Stomach (tissue), 4 donors: ENCODE measurements at regions not wholly inside any gene's neighbourhood (a gene's known extent, or its start where the extent isn't known, plus 50 kb on each side); places are given as distances from the start of the nearest gene placed in this dataset.

Source experiments
- CTCF ChIP-seq, 7 experiments: fragments of 450-650 bp in 4 of 7; fragments of 200-600 bp in 3 of 7; sonication (generic) in 3 of 7; IDR thresholded peaks; one replicate each; pipeline ENCODE4 v1.5.1; 2016 to 2019; ENCODE audit warnings: antibody characterized with exemption in 7 of 7, control low read depth in 2 of 7, mild to moderate bottlenecking in 1 of 7
- POLR2A ChIP-seq, 4 donors: fragments of 450-650 bp; IDR thresholded peaks; one replicate each; pipeline ENCODE4 v1.6.1; 2016; ENCODE audit warnings: antibody characterized with exemption in 4 of 4, control low read depth in 2 of 4, mild to moderate bottlenecking in 1 of 4, moderate library complexity in 1 of 4
- POLR2AphosphoS5 ChIP-seq, 3 donors: sonication (generic); formaldehyde crosslinking; IDR thresholded peaks; one replicate each; pipeline ENCODE4 v1.6.1; 2016; ENCODE audit warnings: antibody characterized with exemption in 3 of 3

- TF ChIP-seq POLR2A (IDR thresholded peaks at IDR 0.05) (no peak), CTCF (IDR thresholded peaks at IDR 0.05) (no peak), POLR2AphosphoS5 (IDR thresholded peaks at IDR 0.05) (no peak)
These were observed 49.9 kb upstream of the ABI3BP start for GRCh38 chr3:101042996-101043686.
